ENCODE measurements at regions not wholly inside any gene's neighbourhood (a gene's known extent, or its start where the extent isn't known, plus 50 kb on each side); places are given as distances from the start of the nearest gene placed in this dataset.

- TF ChIP-seq CREB1 (IDR thresholded peaks at IDR 0.05; ENCODE audit: low read depth) (no peak), STAT3 (IDR thresholded peaks at IDR 0.05; ENCODE audit: low read depth, low read length) (no peak), ZNF622 (IDR thresholded peaks at IDR 0.05) (no peak)
These were observed 157.1 kb downstream of the PDGFRA start (continued) for GRCh38 chr4:54386042-54386669.

GRCh38 chr4:54386693-54387092 is 157.6 kb downstream of the PDGFRA start:
- no peaks in the 10 kb centered on the region for H3K4me1 ChIP-seq (ENCODE audit: control insufficient read depth, insufficient read depth, low read length)
- DNase-seq (ENCODE audit: low read depth, low spot score) (no peak), FAIRE-seq (no peak), ATAC-seq (no peak)
- no peak overlapping the region for H3K27ac ChIP-seq (ENCODE audit: control insufficient read depth, insufficient read depth)
- ChIA-PET CTCF (no interaction called here), SMC1A (ENCODE audit: uncharacterized antibody, unreplicated experiment) (no interaction called here), RAD21 (ENCODE audit: unreplicated experiment) (no interaction called here), POLR2A (no interaction called here)
- no peak overlapping the region for H3K4me2 ChIP-seq (ENCODE audit: control insufficient read depth, insufficient read depth)
- in situ Hi-C loops (cut with MboI) (no loop called here), intact Hi-C loops (cut with micrococcal nuclease; ENCODE audit: unreplicated experiment) (no loop called here)
- 86% methylated on average over 1 of the region's 1 CpG for WGBS (ENCODE audit: insufficient coverage, insufficient replicate concordance, low lambda C conversion rate, missing lambda C conversion rate)
- no peaks in the 10 kb centered on the region for H3K79me2 ChIP-seq (ENCODE audit: control insufficient read depth, insufficient read depth, low read length)
- H3K27me3 ChIP-seq (replicated peaks in 1 of 2; ENCODE audit: control insufficient read depth in 2 of 2, insufficient read depth in 2 of 2, low read length in 1 of 2), result no peaks in the 10 kb centered on the region
- BruUV-seq (replicated peaks), result no TSS peak
- no peak overlapping the region for H3K4me3 ChIP-seq
- H3K9me3 ChIP-seq (replicated peaks; ENCODE audit: control insufficient read depth, insufficient read depth, low read length), result no peaks in the 10 kb centered on the region
- H4K20me1 ChIP-seq (ENCODE audit: control insufficient read depth, insufficient read depth), result no peaks in the 10 kb centered on the region
- H3K9ac ChIP-seq (ENCODE audit: control insufficient read depth, insufficient read depth, low read length), result no peak overlapping the region
- H2AFZ ChIP-seq (ENCODE audit: control insufficient read depth, low read depth, low read length), result no peak overlapping the region
- H3K36me3 ChIP-seq (ENCODE audit: control insufficient read depth in 2 of 2, insufficient read depth in 2 of 2, low read length in 1 of 2), result no peaks in the 10 kb centered on the region
- TF ChIP-seq NKRF (conservative IDR thresholded peaks at IDR 0.05) (no peak), SIN3A (IDR thresholded peaks at IDR 0.05; ENCODE audit: low read depth, low read length) (no peak), STAT3 (IDR thresholded peaks at IDR 0.05; ENCODE audit: low read depth, low read length) (no peak), STAT1 (conservative IDR thresholded peaks at IDR 0.05) (no peak), HCFC1 (IDR thresholded peaks at IDR 0.05; ENCODE audit: low read length) (no peak), RBBP5 (conservative IDR thresholded peaks at IDR 0.05) (no peak), NFIC (IDR thresholded peaks at IDR 0.05; ENCODE audit: low read depth, low read length) (no peak), ZNF592 (IDR thresholded peaks at IDR 0.05) (no peak), NFYB (IDR thresholded peaks at IDR 0.05; ENCODE audit: insufficient read depth, low read depth, low read length) (no peak), BCLAF1 (IDR thresholded peaks at IDR 0.05) (no peak), BMI1 (IDR thresholded peaks at IDR 0.05; ENCODE audit: borderline replicate concordance) (no peak), CREM (IDR thresholded peaks at IDR 0.05; ENCODE audit: low read depth) (no peak), ETV6 (conservative IDR thresholded peaks at IDR 0.05 in 1 of 2, IDR thresholded peaks at IDR 0.05 in 1 of 2; ENCODE audit: borderline replicate concordance in 1 of 2, low read depth in 1 of 2) (no peak), IRF4 (IDR thresholded peaks at IDR 0.05; ENCODE audit: low read depth, low read length) (no peak)

Data from GM12878 (cell line).